B cell (primary cell): ENCODE measurements at regions not wholly inside any gene's neighbourhood (a gene's known extent, or its start where the extent isn't known, plus 50 kb on each side); places are given as distances from the start of the nearest gene placed in this dataset.

ENCODE experiments used
- CTCF ChIP-seq: fragments of 200-600 bp; IDR thresholded peaks from one replicate; pipeline ENCODE4 v1.8.0; 2022; ENCODE audit warnings: antibody characterized with exemption, mild to moderate bottlenecking
- EZH2 ChIP-seq: IDR thresholded peaks from 2 replicates; pipeline ENCODE4 v1.6.1; 2012; ENCODE audit warnings: borderline replicate concordance, low read depth, mild to moderate bottlenecking, moderate library complexity, low read length; ENCODE audit not compliant: insufficient read depth, poor library complexity, severe bottlenecking

- no peak for TF ChIP-seq CTCF
- TF ChIP-seq EZH2: no peak
Observed at GRCh38 chr4:119823045-119823444, 194.4 kb upstream of the PDE5A start.
